NCI-H524 treated with DMSO at 0.1 percent for 48 hours (cell line): ENCODE measurements at regions not wholly inside any gene's neighbourhood (a gene's known extent, or its start where the extent isn't known, plus 50 kb on each side); places are given as distances from the start of the nearest gene placed in this dataset.
"Not testable (repeated sequence)": the region's sequence is repeated elsewhere in the genome, so short reads cannot be mapped to it uniquely, and the experiment has no call there.

Experiments
- DNase-seq: peaks from one replicate; lab custom pipeline; 2025; lab: John Stamatoyannopoulos, UW

DNA sequence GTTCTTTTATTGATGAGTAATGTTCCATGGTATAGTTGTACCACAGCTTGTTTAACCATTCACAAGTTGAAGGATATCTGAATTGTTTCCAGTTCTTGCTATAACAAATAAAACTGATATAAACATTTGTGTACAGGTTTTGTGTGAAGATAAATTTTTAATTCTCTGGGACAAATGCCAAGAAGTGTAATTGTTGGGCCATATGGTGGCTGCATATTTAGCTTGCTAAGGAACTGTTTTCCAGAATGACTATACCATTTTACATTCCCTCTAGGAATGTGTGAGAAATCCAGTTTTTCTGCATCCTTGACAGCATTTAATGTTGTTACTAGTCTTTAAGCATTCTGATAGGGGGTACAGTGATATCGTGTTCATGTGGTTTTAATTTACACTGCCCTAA is 368.5 kb downstream of the KIF2B start:
- no peak for DNase-seq

DNA sequence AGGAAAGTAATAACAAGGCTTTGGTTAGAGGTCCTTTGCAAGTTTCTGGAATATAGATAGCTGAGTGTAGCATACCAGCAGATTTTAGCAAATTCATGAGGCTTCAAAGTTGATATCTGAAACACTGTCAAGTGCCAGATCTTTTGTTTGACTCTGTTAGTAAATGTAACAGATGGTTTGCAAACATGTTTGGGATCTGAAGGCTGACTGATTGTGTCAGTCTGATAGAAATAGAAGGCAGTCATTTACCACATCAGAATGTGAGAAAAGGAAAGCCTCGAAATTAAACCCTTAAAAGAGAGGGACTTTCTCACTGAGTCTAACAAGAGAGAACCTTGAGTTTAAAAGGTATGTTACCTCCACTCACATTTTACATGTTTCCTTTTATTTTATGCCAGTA is 371.5 kb downstream of the KIF2B start:
- no peak for DNase-seq

DNA sequence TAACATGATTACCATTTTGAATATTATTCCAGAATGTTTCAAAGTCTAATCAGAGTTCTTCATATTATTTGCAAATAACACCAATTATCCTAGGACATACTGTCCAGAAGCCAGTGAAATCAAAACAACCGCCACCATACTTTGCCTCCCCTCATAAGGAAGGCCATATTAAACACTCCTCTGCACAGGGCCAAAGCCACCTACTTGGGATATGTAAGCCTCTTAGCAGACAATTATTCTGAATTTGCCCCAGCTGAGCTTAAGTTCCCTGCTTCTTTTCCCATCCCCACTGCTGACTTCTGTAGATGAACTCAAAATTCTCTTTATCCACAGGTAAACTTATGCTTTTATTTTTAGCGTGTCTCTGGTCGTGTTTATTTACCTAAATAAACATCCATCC is 374.0 kb downstream of the KIF2B start:
- DNase-seq, result no peak

DNA sequence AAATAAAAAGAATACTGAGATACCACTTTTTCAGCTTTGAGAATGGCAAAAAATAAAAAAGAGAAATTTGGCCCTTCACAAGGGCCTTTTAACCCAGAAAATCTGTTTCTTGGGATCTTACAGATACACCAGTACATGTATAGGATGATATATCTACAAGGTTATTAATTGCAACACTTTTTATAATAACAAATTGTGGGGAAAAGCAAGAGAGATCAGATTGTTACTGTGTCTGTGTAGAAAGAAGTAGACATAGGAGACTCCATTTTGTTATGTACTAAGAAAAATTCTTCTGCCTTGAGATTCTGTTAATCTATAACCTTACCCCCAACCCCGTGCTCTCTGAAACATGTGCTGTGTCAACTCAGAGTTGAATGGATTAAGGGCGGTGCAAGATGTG is 378.7 kb downstream of the KIF2B start:
- not testable (repeated sequence) for DNase-seq

DNA sequence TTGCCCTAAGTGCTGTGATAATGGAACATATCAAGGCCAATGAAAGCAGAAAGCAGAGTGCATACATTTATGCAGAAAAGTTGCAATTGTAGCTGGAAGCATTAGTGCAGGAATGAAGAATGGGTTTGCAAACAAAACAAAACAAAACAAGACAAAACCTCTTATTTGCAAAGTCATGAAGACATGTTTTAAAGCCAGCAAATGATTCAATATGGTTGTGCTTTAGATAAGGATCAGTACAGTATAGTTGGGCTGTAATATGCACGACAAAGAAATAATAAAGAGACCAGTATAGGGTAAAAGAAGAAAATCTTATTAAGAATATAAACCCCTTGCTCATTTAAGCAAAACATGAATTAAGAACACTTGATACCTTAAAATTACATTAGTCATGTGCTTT is 398.1 kb downstream of the KIF2B start:
- no peak for DNase-seq

DNA sequence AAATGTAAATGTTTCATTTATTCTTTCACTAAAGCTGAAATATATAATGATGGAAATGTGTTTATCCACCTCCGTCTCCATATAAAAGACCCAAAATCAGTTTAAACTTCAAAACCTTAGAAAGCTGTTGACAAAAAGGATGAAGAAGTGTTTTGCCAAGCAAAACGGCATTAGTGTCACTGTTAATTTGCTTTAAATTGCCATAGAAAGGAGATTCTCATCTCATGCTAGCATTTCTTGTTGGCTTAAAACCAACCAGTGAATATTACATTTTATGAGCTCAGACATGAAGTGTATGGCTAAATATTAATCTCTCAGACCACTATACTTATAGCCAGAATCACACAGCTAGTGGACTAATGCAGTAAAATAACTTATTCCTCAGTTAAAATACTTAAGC is 398.8 kb downstream of the KIF2B start:
- DNase-seq, result no peak

DNA sequence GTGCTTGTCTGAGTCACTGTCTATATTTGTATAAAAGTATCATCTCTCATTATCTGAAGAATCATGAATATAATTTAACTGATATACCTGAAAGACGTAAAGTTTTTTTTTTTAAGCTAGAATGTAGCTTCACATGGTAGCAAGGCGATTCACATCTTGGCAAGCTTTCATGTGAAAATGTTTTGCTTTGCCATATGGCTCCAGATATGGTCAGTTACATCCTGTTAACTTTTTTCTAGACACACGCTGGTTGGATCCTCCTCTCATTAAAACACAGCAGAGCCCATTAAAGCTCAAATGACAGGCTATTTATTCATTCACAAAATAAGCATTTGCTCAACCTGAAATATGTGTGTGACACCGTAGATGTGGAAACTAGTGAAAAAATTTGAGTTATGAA is 412.8 kb downstream of the KIF2B start:
- DNase-seq, result no peak

DNA sequence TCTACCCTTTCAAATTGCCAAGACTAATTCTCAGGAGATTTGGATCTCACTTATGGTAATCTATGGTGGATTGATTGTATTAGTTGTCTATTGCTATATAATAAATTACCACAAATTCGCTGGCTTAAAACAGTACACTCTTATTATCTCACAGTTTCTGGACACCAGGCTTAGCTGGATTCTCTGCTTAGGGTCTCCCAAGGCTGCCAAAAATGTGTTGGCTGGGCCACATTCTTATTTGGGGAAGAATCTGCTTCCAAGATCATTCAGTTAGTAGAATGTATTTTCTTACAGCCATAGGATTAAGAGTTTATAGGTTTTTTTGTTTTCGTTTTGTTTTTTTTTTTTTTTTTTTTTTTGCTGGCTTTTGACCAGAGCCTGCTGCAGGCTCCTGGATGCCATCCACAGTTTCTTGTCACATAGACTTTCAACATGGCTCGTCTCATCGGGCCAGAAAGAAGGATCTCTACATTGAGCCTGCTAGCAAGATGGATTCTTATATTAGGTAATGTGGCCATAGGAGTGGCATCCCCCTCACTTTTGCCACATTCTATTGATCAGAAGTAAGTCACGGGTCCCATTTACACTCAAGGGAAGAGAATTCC is 415.3 kb downstream of the KIF2B start:
- no peak for DNase-seq

DNA sequence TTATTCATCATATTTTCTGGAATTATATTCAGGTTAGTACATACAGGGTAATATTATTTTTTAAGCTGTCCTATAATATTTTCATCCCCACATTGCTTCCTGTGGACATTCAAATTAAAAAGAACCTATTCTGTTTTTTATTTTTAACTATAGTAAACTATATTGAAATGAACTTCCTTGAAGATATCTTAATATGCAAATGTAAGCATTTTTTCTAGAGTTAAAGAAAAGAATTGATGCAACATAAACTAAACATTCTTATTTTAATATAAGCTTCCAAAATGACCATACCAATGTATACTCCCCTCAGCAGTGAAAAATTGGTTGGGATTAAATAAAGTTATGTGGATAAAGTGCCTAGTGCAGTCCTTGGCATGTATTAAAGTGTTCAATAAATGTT is 416.6 kb downstream of the KIF2B start:
- DNase-seq, result no peak

DNA sequence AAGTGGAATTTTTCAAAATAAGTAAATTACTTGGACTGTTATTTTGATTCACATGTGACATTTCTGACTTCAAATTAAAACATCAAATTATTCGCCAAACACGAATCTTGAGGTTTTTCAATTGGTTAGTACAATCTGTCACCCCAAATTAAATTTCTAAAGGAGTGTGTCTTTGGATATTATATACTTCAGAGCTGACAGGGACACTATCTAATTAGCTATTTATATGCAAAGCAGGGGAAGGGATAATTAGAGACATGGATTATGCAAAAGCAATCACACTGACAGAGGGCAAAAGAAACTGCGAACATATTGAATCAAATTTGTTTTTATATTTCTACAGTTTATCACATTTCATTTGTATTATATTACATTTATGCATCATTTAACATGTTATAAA is 433.0 kb downstream of the KIF2B start:
- DNase-seq, result no peak

DNA sequence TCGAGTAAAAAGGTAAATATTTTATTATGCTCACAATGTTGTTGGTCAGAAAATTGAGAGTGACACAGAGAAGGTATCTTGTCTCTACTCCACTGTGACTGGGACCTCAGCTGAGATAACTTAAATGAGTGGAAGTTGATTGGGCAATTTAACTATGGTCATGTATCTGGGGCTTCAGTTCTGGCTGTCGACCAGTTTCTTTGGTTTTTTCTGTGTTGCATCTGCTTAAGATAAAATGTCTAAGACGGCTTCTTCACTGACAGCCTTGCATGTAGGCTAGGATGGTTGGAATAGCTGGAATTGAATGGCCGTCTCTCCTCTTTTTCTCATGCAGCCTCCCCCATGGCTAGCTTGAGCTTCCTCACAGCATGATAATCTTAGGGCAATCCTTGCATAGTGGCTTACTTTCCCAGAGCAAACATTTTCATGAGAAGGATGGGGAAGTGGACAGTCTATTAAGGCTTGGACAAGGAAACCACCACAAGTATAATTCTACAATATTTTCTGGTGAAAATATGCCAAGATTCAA is 433.7 kb downstream of the KIF2B start:
- no peak for DNase-seq

DNA sequence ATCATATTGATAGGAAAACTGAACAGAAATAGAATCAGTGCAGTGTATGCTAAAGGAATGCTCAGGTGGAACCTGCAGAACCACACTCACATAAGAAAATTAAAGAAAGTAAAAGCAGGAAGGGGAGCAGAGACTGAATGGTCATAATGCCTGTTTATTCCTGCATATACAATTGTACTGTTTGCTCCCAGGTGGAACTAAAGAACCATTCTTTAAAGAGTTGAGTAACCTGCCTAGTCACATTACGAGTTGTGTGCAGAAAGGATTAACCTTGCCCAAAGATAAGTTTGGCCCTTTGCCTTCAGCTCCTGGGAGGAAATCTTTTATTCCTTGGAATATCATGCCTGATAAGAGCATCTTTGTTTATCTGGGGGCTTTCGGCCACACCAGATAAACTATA is 434.7 kb downstream of the KIF2B start:
- no peak for DNase-seq

DNA sequence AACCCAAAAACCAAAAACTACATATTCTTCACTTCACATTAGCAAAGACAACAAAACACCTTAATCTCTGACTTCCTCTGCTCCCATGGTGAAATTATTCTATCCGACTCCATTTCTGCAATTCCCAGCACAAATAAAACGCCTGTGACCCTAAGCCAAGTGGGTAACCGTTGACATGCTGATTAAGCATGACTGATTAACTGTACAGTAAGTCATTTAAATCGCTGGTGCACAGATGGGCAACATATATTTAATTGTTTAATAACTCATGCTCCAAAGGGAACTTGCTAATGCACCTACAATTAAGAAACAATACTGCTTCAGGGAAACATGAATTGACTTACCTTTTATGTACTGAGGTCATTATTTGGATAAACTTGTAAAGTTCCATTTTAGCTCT is 436.7 kb downstream of the KIF2B start:
- DNase-seq, result peak; percentile 71

DNA sequence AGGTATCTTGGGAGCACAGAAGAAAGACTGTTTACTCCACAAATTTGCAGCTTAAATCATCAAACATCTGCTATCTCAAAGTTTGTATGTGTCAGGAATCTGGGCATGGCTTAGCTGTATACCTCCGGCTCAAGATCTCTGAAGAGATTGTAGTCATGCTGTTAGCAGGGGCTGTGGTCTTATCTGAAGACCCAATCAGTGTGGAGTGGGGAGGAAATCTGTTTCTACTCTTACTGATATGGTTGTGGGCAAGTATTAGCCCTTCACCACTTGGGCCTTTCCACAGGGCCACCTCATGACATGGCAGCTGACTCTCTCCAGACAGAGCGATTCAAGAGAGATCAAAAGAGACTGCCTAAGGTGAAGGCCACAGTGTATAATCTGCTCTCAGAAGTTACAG is 438.7 kb downstream of the KIF2B start:
- DNase-seq, result no peak

DNA sequence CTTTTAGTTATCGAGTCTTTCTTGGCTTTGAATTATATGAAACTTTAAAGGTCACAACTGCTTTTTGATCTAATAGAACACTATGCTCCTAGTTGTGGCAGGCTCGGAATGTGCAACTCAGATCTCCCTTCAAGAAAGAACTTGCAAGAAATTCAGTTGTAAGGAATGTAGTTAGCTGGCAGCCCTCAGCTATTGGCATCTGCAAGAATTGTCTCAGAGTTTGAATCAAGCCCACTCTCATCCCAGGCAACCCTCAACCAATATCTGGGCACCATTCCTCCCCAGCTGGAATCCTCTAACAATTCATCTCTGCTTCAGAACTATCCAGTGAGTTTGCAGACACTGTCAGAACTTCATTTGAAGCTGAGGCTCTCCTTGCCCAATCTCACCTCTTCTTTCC is 447.2 kb downstream of the KIF2B start:
- no peak for DNase-seq

DNA sequence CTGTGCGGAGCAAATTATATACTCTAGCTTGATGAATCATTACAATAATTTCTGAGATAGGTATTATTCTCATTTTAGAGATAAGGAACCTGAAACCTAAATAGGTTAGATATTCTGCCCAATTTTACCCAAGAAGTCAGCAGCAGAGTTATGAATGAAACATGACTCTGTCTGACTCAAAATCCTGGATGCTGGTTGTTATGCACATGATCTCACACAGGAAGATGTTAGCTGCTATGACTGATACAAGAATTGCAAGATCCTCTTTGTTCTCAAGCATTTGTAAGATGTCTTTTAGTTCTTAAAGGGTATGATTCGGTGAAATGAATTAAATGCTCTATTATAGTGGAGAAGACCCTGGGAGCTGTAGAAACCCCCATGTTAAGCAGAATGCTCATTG is 447.8 kb downstream of the KIF2B start:
- DNase-seq, result no peak

DNA sequence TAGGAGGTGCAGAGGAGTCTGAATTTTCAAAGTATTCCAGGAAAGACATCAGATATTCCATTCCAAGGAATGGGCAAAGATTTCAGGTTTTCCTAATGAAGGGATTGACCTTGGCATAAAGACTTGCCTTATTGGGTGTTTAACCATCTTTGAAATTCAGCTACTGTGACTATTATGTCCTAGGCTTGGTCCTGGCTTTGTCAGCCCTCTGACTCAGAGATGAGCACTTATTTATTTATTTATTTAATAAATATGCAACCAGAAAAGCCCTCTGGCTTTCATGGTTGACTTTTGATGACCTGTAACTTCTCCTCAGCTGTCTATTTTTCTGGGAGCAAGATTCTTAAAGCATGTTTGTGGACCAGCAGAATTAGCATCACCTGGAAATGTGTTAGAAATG is 455.1 kb downstream of the KIF2B start:
- no peak for DNase-seq

DNA sequence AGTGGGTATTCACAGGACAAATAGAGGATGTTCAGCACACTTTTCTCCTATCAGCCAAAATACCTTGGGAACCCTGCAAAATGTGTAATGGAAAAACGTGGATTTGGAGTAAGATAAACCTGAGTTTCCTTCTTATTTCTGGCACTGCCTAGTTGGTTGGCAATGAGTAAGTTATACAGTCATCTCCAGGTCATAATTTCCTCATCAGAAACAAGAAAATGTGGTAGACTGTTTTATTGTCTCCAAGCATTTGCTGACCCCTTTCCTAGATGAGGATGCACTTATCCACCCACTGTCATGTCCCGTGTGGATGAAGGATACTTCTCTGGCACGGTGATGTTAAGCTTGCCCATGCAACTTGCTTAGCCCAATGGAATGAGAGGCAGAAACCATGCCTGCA is 458.0 kb downstream of the KIF2B start:
- no peak for DNase-seq

DNA sequence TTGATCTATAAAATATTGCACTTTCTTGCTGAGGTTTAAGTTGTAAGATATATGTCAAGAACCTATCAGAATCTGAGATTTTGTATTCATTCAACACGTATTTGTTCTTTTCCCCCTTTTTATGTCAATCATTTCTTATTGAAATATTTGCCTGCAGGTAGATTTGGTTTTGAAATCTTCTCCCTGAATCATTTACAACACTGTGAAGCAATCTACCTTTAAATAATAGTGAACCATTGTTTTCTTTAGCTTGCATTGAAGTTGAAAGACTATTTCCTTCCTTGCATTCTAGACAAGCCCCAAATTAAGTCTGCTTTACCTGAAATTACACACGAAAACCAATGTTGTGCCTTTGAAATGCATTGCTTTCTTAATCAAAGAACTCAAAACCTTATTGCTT is 460.2 kb downstream of the KIF2B start:
- DNase-seq, result no peak

DNA sequence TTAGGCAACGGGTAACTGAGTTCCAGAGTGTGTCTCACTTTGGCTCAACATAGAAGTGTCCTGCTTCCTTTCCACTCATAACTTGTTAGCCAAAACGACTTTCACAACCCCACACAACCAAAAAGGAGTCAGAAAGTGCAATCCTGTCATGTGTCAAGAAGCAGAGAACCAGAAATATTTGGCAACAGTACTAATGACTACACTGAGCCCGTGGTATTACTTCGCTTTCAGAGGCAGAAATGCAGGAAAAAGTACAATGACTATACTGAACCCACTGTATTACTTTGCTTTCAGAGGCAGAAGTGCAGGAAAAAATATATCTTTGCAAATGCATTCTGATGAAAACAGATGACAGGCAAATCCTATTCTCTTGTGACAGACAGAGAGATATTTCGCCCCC is 484.6 kb downstream of the KIF2B start:
- DNase-seq, result no peak

DNA sequence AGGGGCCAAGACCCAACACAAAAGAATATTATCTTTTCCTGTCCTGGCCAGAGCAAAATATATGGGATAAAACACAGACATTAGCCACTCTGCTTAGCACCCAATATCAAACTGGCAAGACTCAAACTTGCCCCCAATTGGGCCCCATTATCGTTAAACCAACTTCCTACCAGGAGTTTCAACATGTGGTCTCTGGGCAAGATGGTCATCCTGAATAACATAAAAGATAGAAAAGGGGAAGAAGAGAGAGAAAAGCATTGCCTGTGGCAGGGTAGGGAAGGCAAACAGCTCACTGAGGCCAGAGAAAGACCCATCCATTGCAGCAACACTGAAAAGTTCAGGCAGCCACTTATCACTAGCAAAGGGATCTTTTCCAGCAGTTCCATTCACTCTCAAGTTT is 502.1 kb downstream of the KIF2B start:
- no peak for DNase-seq

DNA sequence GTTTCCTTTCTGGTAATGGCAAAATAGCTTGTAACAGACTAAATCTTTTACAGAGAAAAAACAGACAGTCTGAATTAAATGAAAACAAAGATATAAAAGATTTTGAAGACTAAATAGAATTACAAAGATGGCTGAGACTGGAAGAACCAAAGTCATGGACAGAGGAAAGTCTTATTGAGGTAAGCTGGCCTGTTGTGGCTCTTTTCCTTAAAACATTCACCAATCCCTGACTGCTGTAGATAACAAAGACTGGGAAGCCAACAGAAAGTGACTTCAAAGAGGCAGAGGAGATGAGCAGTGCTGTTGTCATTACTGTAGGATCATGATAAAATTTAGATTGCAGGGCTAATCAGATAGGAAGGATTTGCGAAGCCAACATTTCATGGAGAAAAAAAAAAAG is 517.0 kb downstream of the KIF2B start:
- no peak for DNase-seq

DNA sequence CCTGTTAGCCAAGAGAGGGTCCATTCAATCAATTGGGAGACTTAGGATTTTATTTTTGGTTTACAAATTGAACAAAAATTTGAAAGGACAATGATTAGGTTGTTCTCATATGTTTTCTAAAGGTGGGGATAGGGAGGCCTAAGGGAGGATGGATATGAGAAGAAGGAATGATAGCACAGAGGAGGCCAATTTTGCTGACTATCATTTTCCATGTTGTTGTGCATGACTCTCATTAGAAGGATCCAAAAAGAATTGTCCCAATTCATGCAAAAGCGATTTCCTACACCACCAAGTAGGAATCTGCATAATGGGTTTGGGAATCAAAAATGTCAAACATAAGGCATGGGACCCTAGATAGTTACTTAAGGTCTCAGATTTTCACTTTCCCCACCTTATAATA is 524.8 kb downstream of the KIF2B start:
- DNase-seq, result no peak

DNA sequence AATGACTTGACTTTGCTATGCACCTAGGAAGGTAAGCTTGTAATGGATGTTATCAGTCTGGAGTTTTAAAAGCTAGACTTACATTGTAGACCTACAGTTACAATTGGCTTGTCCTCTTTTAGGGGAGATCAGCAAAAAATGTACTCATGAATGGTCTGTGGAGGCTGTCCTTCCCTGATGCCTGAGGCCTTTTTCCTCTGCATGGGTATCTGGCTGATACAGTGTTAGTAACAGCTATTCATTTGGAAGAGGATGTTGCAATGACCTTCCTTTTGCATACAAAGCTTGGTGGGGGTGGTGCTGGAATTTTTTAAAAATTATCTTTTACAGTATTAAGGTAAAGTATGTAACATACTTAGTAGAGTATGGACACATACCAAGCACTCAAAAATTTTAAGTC is 525.5 kb downstream of the KIF2B start:
- no peak for DNase-seq
